ENCODE measurements at regions not wholly inside any gene's neighbourhood (a gene's known extent, or its start where the extent isn't known, plus 50 kb on each side); places are given as distances from the start of the nearest gene placed in this dataset.
"Not testable (repeated sequence)": the region's sequence is repeated elsewhere in the genome, so short reads cannot be mapped to it uniquely, and the experiment has no call there.

DNA sequence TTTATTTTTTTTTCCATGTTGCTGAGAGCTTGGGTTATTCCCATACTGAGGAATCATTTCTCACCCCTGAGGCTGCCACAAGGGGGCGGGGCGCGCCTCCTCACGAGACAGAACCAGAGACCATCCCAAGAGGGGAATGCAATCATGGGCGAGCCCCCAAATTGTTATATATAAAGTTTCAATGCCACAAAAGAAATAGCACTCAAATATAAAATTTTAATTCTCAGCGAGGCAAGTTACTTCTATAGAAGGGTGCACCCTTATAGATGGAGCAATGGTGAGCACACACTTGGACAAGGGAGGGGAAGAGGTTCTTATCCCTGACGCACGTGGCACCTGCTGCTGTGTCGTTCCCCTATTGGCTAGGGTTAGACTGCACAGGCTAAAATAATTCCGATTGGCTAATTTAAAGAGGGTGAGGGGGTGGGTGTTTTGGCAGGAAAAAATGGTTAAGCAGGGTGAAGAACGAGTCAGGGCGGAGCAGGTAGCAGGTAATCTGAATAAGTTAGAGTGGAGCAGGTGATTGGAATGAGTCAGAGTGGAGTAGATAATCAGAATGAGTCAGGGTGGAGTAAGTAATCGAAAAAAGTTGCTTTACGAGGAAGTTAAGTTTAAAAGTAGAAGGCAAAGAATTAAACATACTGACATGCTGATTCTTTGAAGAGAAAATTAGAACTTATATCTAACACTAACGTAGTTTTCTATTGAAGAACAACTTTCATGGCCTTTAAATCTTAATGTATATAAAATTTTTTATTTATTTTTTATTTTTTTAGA is 177.5 kb downstream of the MTCL1 start:
- ATAC-seq (no peak), DNase-seq (no peak)
- intact Hi-C loops (cut with micrococcal nuclease), result no loop called here

DNA sequence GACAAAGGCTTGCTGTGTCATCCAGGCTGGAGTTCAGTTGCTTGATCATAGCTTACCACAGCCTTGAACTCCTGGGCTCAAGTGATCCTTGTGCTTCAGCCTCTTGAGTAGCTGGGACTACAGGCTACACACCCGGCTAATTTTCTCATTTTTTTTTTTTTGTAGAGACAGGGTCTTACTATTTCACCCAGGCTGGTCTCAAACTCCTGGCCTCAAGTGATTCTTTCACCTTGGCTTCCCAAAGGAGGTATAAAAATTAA is 178.0 kb downstream of the MTCL1 start:
- ATAC-seq (no peak), DNase-seq (no peak)
- intact Hi-C loops (cut with micrococcal nuclease), result no loop called here

DNA sequence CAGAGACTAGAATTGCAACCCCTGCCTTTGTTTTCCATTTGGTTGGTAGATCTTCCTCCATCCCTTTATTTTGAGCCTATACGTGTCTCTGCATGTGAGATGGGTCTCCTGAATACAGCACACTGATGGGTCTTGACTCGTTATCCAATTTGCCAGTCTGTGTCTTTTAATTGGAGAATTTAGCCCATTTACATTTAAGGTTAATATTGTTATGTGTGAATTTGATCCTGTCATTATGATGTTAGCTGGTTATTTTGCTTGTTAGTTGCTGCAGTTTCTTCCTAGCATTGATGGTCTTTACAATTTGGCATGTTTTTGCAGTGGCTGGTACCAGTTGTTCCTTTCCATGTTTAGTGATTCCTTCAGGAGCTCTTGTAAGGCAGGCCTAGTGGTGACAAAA is 182.5 kb downstream of the MTCL1 start:
- intact Hi-C loops (cut with micrococcal nuclease); DNase-seq; ATAC-seq: not testable (repeated sequence)

DNA sequence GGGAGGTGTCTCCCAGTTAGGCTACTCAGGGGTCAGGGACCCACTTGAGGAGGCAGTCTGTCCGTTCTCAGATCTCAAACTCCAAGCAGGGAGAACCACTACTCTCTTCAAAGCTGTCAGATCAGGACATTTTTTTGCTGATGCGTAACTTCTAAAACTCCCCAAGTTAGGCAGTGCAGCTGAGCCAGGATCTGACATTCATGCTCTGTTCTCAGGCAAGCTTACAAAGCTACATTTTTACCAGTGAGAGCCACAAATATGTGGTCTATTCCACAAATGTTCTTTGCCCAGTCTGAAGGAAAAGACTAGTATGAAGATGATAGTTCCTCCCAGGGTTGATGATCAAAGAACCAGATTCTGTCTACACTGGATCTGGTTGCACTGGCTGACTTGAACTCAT is 184.1 kb downstream of the MTCL1 start:
- intact Hi-C loops (cut with micrococcal nuclease), result no loop called here
- ATAC-seq (no peak), DNase-seq (no peak)

DNA sequence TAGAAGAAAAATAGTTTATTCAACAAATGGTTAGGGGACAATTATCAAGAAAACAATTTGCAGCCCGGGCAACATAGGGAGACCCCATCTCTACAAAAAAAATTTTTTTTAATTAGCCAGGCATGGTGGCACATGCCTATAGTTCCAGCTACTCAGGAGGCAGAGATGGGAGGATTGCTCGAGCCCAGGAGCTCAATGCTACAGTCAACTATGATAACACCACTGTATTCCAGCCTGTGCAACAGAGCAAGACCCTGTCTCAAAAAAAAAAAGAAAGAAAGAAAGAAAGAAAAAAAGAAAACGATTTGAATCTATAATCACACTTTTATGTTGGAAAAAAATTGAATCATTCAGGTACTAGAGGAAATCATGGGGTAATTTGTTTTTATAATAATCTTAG is 185.1 kb downstream of the MTCL1 start:
- intact Hi-C loops (cut with micrococcal nuclease); ATAC-seq; DNase-seq: not testable (repeated sequence)

DNA sequence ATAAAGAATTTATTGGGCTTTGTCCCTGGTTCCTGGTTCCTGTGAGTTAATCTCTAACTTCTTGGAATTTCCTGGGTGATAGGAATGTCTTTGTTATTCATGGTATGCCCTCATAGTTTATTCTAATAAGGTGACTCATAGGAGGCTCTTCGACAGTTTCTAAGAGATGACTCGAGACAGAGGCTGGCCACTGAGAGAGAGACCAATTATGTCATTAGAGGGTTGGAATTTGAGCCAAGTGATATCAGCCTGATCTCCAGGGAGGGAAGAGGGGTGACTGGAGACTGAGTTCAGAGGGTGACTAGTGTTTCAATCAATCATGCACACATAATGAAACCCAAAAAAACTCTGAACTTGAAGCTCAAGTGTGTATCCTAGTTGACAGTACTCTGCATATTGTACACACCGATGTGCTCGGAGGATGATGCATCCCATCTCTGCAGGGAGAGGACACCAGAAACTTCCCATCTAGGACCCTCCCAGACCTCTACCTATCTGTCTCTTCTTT is 185.7 kb downstream of the MTCL1 start:
- no peak for DNase-seq
- intact Hi-C loops (cut with micrococcal nuclease), result no loop called here
- no peak for ATAC-seq

DNA sequence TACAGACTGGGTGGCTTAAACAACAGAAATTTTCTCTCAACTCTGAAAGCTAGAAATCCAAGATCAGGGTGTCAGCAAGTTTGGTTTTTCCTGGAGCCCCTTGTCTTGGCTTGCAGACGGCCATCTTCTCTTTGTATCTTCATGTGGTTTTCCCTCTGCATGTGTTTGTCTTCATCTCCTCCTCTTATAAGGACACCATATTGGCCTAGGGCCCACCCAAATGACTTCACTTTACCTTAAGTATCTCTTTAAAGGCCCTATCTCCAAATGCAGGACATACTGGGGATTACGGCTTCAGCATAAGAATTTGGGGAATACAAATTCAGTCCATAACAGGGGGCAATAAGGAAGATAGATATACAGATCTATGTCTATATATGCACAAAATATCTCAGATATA is 187.9 kb downstream of the MTCL1 start:
- DNase-seq (no peak), ATAC-seq (no peak)
- intact Hi-C loops (cut with micrococcal nuclease), result no loop called here

DNA sequence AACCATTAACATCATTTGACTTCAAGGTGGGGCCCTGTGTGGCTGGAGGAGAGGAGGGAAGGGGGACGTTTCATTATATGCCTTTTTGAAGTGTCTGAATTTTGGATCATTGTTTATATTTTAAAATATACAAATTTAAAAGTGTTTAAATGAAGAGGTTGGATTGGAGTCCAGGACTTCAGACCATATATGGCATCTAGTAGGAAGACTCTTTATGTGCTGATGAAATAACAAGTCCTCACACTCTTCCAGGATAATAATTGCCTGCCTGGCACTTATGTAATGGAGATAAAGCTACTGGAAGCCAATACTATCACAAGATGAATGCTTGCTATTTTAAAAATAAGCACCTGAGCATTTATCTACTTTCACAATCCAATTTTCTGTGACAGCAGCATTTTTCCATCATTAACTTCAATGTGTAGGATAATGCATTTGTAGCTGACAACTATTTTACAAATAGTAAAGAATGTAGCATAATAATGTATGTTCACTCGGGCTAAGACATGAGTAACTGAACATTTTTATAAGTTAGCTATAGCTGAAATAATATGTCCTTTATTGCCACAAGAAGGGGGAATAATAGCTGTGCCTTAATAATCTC is 188.4 kb downstream of the MTCL1 start:
- no peak for DNase-seq
- intact Hi-C loops (cut with micrococcal nuclease), result no loop called here
- no peak for ATAC-seq

DNA sequence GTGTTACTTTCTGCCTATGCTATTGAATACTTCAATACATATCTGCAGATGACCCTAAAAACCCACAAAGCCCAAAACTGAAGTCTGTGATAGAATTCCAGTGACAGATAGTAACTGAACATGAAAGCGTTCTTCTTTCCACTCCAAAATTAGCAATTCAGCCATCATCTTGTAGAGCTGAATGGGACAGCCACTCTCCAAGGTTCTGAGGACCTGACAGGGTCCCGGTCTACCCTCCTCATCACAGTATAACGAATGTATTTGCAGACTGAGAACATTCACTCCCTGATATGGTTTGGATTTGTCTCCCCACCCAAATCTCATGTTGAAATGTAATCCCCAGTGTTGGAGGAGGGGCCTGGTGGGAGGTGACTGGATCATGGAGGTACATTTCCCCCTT is 189.5 kb downstream of the MTCL1 start:
- DNase-seq, result no peak
- ATAC-seq, result no peak
- intact Hi-C loops (cut with micrococcal nuclease), result no loop called here

DNA sequence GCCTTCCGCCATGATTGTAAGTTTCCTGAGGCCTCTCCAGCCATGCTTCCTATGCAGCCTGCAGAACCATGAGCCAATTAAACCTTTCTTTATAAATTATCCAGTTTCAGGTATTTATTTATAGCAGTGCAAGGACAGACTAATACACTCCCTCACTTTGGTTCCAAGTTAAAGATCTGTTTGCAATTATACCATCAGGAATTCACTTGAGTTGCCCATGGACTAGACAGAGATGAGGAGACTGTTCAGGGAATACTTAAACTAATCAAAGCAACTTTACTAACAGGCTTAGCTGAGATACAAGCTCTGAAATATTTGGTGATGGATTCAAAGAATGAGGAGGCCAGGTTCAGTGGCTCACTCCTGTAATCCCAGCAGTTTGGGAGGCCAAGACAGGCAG is 190.0 kb downstream of the MTCL1 start:
- intact Hi-C loops (cut with micrococcal nuclease), result no loop called here
- DNase-seq (no peak), ATAC-seq (no peak)

DNA sequence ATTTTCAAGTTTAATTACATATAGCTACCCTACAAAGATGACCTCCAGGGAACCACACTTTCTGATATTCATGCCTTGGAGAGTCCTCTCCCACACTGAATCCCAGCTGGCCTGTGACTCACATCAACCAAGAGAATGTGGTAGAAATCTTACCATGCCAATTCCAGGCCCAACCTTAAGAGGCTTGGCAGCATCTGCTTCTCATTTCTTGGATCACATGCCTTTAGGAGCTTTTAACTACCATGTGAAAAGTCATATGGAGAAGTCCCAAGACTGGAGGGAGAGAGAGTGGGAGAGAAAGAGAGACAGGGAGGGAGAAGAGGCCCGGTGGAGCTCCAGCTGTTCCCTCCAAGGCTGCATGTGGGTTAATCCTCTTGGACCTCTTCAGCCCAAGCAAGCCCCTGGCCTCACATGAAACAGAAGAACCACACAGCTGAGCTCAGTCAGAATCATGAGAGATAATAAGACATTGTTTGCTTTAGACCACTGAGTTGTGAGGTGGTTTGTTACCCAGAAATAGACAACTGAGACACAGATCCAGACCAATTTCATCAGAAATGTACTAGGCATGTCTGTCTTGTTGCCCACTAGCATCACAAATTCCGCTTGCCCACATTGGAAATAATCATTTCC is 190.7 kb downstream of the MTCL1 start:
- DNase-seq, result no peak
- ATAC-seq, result no peak
- intact Hi-C loops (cut with micrococcal nuclease), result no loop called here

DNA sequence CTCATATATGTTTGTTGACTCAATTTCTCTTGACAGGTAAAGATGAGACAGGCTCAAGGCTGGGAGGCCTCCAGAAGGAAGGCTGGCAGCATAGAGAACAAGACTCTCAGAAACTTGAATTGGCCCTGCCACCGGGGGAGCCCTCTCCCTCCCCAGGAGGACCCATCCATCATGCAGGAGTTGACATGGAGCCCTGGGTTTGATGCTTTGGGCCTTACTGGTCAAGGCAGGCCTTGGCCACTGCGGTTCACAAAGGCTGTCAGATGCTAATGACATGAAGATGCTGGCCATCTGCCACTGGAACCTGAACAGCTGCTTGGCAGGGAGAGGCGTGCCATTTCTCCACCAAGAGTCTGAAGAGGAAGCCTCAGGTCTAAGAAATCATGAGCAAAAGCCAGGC is 193.6 kb downstream of the MTCL1 start:
- DNase-seq, result no peak
- intact Hi-C loops (cut with micrococcal nuclease), result no loop called here
- no peak for ATAC-seq

DNA sequence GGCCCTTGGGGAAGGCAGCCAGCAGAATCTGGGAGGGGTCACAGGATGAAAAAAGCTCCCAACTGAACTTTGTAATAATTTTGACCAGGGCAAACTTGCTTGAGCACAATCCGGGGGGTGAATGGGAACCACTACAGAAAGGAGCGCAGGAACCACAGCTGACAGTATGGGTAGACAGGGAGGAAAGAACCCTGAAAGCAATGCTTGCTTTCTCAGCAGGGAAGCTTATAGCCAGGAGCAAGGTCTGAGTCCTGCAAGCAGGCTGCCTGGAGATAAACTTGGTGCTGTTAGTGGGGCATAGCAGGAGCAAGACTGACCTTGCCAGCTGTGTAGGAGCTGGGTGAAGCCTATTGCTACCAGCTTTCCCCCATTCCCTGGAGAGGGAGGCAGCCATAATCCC is 195.2 kb downstream of the MTCL1 start:
- intact Hi-C loops (cut with micrococcal nuclease), result no loop called here
- DNase-seq, result no peak

DNA sequence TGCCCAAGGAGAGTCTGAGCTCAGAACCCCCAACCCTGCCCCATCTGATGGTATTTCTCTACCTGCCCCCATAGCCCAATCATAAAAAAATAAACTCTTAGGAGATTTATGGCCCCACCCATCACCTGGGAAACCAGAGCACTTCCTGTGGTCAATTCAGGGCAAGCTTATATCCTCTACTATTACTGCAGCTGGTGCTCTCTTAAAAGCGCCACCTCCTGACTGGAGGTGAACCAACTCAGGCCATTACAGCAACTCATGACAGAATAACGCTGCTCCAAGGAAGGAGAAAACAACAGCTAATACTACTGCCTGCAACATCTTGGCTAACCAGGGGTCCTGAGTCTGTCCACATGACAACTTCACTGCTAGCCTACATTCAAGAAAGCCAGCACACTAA is 195.7 kb downstream of the MTCL1 start:
- DNase-seq, result no peak
- intact Hi-C loops (cut with micrococcal nuclease), result no loop called here
- ATAC-seq, result no peak

More for the DNA sequence above, 195.2 kb downstream of the MTCL1 start:
- no peak for ATAC-seq

DNA sequence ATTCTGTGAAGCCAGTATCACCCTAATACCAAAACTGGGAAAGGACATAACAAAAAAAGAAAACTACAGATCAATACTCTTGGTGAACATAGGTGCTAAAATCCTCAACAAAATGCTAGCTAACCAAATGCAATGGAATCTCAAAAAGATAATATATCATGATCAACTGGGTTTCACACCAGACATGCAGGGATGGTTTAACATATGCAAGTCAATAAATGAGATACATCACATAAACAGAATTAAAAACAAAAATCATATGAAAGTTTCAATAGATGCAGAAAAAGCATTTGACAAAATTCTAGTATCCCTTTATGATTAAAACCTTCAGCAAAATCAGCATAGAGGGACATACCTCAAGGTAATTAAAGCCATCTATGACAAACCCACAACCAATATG is 198.2 kb upstream of the NDUFV2 start:
- DNase-seq (no peak), ATAC-seq (no peak)
- intact Hi-C loops (cut with micrococcal nuclease), result no loop called here

DNA sequence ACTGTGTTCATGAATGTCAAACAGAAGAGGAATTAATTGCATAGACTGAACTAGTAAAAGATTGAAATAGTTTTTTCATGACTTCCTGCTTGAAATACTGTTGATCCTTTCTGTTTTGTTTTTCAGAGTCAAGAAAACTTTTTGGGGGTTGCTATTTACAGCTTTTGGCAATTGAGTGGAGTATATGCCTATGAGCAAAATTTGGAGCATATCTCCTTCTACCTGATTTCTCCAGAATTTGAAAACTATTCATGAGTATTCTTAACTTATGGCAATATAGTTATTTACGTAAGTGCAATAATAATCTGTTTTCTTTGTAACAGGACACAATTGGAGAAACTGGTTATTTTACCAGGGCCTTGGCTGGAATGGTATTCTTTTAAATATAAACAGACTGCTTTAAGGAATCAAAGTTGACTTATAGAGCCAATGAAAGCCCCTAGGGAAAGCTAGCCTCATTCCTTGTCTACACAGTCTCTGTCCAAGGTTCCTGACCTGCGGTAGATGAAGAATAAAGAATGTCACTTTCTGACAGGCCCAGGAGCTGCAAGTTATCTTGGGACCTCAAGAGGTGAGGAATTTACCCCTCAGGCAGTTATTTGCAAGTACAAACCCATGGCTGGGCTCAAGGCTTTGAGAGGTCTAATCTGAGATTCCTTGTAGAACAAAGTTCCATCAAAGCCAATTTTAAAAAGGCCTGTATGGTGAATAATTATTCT is 193.5 kb upstream of the NDUFV2 start:
- intact Hi-C loops (cut with micrococcal nuclease), result no loop called here
- ATAC-seq (no peak), DNase-seq (no peak)

DNA sequence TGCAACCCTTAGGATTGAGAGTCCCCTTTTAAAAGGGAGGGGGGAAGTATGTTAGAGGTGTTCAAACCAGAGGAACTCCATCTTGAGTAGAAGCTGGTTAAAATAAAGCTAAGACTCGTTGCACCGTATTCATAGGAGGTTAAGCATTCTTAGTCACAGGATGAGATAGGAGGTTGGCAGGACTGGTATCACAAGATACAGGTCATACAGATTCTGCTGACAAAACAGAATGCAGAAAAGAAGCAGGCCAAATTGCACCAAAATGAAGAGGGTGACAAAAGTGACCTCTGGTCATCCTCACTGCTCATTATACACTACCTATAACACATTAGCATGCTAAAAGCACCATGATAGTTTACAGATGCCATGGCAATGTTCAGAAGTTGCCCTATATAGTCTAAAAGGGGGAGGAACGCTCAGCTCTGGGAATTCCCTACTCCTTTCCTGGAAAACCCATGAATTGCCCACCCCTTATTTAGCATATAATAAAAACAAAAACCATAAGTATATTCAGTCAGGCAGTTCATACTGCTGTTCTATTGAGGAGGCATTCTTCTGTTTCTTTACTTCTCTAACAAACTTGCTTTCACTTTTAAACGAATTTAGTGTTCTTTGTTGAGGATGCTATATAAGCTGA is 192.2 kb upstream of the NDUFV2 start:
- intact Hi-C loops (cut with micrococcal nuclease), result no loop called here
- ATAC-seq, result no peak
- no peak for DNase-seq

DNA sequence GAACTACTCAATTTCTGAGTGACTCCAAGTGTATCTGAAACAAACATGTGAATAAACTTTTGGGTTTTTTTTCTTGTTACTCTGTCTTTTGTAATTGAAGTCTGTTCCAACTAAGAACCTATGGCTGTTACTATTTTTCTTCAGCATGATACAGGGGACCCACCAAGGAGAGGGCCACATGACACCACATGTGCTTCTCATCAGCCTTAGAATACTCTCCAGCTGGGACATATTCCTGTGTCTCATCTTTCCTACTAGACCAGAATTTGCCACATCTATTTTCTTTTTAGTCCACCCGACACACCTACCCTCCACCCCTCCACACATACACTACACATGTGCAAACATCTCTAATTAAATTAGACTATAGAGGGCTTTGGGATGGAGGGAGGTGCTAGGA is 191.7 kb upstream of the NDUFV2 start:
- DNase-seq (no peak), ATAC-seq (no peak)
- intact Hi-C loops (cut with micrococcal nuclease), result no loop called here

DNA sequence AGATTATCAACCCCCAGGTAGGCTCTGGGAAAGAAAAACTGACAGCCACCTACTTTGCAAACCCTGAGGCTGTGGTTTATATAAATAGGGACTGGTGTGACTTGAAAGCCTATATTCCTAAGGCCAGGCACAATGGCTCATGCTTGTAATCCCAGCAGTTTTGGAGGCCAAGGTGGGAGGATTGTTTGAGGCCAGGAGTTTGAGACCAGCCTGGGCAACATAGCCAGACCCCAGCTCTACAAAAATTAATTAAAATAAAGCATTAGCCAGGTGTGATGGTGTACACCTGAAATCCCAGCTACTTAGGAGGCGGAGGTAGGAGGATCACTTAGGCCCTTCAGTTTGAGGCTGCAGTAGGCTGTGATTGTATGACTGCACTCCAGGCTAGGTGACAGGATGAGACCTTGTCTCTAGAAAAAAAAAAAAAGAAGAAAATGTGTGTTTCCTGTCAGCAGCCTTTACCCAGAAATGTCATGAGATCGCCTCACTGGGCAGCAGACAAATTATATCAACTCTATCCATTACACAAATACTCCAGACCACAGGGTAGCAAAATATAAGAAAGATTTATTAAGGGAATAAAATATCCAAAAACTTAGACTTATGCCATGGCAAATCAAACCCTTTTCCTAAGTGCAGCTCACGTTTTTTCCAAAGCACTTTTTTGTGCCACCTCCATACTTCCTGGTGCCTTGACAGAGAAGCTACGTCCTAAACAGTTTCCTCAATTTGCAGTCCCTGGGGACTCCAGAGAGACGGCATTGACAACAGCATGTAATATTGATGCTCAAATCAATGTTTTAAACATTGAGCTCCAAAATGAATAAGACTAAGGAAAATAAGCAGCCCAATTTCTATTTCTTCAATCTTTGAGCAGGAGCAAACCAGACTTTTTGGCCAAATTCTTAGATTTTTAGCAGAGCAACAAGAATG is 190.8 kb upstream of the NDUFV2 start:
- DNase-seq, result no peak
- intact Hi-C loops (cut with micrococcal nuclease), result no loop called here
- no peak for ATAC-seq
